ENCODE measurements at regions not wholly inside any gene's neighbourhood (a gene's known extent, or its start where the extent isn't known, plus 50 kb on each side); places are given as distances from the start of the nearest gene placed in this dataset.
"Not testable (repeated sequence)": the region's sequence is repeated elsewhere in the genome, so short reads cannot be mapped to it uniquely, and the experiment has no call there.

DNA sequence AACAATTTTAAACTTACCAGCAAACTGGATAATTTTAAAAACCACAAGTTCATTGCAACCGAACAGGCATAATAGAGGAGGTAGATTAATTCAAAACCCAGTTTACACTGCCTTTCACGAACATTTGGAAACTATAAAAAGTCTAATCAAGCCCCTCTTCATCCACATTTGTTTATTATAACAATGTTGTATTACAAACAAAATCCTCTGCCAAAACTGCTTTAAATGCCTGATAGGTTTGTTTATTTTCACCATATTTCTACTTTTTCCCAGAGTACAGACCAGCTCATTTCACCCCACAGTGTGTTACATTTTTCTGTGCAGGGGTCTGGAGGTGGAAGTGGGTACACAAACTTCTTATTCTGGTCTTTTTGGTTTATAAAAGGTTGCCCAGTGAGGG, 184.2 kb downstream of the OSR1 start:
- no peak overlapping the region for H3K27ac Mint-ChIP-seq
- H3K9me3 ChIP-seq (ENCODE audit: control insufficient read depth, low read length, poor library complexity, severe bottlenecking), result no peaks in the 10 kb centered on the region
- H3K36me3 Mint-ChIP-seq (ENCODE audit: low read depth), result no peaks in the 10 kb centered on the region
- ATAC-seq, result no peak
- no peak overlapping the region for H3K4me3 Mint-ChIP-seq
- no peaks in the 10 kb centered on the region for H3K4me1 Mint-ChIP-seq
- no peaks in the 10 kb centered on the region for H3K27me3 Mint-ChIP-seq
- DNase-seq, result no peak

DNA sequence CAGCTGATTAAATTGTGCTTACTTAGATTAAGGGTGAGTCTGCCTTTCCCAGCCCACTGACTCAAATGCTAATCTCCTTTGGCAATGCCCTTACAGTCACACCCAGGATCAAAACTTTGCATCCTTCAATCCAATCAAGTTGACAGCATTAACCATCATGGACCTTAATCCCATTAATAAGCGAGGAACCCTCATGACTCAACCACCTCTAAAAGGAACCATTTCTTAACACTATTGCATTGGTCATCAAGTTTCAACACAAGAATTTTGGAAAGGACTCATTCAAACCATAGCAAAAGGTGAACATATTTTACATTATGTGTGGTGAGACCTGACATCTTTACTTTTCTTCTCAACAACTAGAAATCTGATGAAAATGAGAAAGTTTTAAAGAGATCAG, 187.0 kb downstream of the OSR1 start:
- Mint-ChIP-seq H3K27ac (no peak overlapping the region), H3K27me3 (no peaks in the 10 kb centered on the region), H3K36me3 (ENCODE audit: low read depth) (no peaks in the 10 kb centered on the region), H3K4me1 (no peaks in the 10 kb centered on the region), H3K4me3 (no peak overlapping the region)
- no peak for DNase-seq
- no peak for ATAC-seq
- H3K9me3 ChIP-seq (ENCODE audit: control insufficient read depth, low read length, poor library complexity, severe bottlenecking), result no peaks in the 10 kb centered on the region

DNA sequence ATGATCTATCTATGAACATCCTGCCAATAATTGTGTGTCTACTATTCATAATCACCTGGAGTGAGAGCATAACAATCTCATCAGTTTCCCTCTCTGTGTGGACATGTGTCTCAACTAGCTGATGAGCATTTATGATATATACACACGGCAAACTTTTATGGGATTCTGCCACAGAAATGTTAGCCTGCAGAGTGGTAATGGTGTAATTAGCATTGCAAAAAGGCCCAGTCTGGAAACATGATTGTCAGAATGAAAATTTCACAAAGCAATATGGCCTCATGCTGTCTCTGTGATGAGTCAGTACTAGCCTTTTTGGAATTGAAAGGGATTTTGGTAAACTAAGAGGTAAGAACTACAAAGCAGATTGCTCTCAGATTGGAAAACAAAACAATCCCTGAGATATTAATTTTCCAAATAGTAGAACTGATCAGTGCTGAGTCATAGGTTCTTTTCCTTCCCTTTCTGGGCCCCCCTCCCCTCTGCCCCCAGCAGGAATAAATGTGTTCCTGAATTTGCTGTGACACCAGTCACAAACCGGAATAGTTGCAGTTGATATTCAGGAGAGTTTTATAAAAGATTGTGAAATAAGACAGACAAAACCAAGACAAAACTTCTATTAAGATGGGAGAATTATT, 189.2 kb downstream of the OSR1 start:
- DNase-seq (no peak), ATAC-seq (no peak)
- H3K9me3 ChIP-seq (ENCODE audit: control insufficient read depth, low read length, poor library complexity, severe bottlenecking), result no peaks in the 10 kb centered on the region
- Mint-ChIP-seq H3K4me1 (no peaks in the 10 kb centered on the region), H3K4me3 (no peak overlapping the region), H3K36me3 (ENCODE audit: low read depth) (no peaks in the 10 kb centered on the region), H3K27me3 (no peaks in the 10 kb centered on the region), H3K27ac (no peak overlapping the region)

DNA sequence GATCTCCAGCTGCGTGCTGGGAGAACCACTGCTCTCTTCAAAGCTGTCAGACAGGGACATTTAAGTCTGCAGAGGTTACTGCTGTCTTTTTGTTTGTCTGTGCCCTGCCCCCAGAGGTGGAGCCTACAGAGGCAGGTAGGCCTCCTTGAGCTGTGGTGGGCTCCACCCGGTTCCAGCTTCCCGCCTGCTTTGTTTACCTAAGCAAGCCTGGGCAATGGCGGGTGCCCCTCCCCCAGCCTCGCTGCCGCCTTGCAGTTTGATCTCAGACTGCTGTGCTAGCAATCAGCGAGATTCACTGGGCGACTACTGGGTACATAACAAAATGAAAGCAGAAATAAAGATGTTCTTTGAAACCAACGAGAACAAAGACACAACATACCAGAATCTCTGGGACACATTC, 194.3 kb downstream of the OSR1 start:
- H3K4me3 Mint-ChIP-seq; H3K4me1 Mint-ChIP-seq; ATAC-seq; H3K9me3 ChIP-seq (ENCODE audit: control insufficient read depth, low read length, poor library complexity, severe bottlenecking); DNase-seq; H3K36me3 Mint-ChIP-seq (ENCODE audit: low read depth); H3K27me3 Mint-ChIP-seq; H3K27ac Mint-ChIP-seq: not testable (repeated sequence)

DNA sequence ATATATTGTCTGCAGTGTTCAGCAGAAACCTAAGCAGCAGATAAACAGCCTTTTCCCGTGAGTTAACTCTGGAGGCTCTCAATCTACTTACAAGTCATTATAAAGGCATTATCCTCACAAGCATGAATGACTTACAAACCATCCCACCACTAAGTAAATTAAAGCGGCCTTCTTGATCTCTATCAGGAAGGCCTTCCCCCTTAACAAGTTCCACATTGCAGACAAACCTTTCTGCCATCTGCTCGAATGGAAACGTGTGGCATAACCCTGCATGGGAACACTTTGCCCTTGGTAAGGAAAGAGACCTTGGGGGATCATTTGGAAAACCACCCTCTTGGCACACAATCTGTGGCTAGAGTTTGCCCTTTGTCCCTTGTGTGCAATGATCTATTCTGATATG, 199.5 kb downstream of the OSR1 start:
- no peak overlapping the region for H3K4me3 Mint-ChIP-seq
- no peaks in the 10 kb centered on the region for H3K27me3 Mint-ChIP-seq
- H3K36me3 Mint-ChIP-seq (ENCODE audit: low read depth), result no peaks in the 10 kb centered on the region
- ATAC-seq (no peak), DNase-seq (no peak)
- H3K9me3 ChIP-seq (ENCODE audit: control insufficient read depth, low read length, poor library complexity, severe bottlenecking), result no peaks in the 10 kb centered on the region
- no peak overlapping the region for H3K27ac Mint-ChIP-seq
- H3K4me1 Mint-ChIP-seq, result no peaks in the 10 kb centered on the region

DNA sequence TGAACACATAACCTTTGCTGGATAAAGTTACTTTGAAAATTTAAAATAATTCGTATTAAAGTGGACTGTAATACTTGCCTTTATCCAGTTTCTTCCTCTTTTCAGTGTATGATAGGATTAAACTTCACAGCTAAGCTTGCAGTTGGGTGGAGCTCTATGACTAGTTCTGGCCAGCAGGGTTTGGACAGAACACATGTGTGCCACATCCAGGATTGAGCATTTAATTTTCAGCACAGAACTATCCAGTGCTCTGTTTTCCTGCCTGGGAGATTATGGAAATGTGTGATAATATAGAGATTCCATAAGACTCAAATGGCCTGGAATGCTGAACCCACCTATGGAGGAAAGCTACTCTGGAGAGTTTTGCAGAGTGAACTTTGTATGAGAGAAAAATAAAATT, 200.2 kb downstream of the OSR1 start:
- H3K9me3 ChIP-seq (ENCODE audit: control insufficient read depth, low read length, poor library complexity, severe bottlenecking), result no peaks in the 10 kb centered on the region
- no peaks in the 10 kb centered on the region for H3K27me3 Mint-ChIP-seq
- H3K27ac Mint-ChIP-seq, result no peak overlapping the region
- ATAC-seq (no peak), DNase-seq (no peak)
- H3K36me3 Mint-ChIP-seq (ENCODE audit: low read depth), result no peaks in the 10 kb centered on the region
- no peak overlapping the region for H3K4me3 Mint-ChIP-seq
- H3K4me1 Mint-ChIP-seq, result no peaks in the 10 kb centered on the region

DNA sequence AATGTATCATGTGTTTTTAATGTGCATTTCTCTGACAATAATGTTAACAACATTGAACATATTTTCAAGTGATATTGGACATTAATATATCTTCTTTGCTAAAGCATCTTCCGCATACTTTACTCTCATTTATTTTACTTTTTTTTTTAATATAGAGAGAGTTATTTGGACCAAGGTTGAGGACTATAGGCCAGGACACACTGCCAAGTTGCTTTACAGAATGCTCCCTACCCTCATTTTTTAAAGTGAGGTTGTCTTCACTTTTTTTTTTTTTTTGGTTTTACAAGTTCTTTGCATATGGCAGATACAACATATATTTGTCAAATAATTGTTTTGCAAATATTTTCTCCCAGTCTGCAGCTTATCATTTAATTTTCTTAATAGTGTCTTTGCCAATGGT, 201.8 kb downstream of the OSR1 start:
- DNase-seq, result no peak
- no peaks in the 10 kb centered on the region for H3K9me3 ChIP-seq (ENCODE audit: control insufficient read depth, low read length, poor library complexity, severe bottlenecking)
- Mint-ChIP-seq H3K36me3 (ENCODE audit: low read depth) (no peaks in the 10 kb centered on the region), H3K4me3 (no peak overlapping the region), H3K4me1 (no peaks in the 10 kb centered on the region), H3K27ac (no peak overlapping the region), H3K27me3 (no peaks in the 10 kb centered on the region)
- ATAC-seq, result no peak

DNA sequence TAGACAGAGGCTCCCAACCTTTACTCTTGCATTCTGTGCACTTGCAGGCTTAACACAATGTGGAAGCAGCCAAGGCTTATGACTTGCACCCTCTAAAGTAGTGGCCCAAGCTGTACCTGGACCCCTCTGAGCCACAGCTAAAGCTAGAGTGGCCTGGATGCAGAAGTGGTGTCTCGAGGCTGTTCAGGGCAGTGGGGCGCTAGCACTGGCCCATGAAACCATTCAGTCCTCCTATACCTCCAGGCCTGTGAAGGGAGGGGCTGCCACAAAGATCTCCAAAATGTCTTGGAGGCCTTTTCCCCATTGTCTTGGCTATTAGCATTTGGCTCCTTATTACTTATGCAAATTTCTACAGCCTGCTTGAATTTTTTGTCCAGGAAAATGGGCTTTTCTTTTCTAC, 207.7 kb downstream of the OSR1 start:
- no peaks in the 10 kb centered on the region for H3K4me1 Mint-ChIP-seq
- DNase-seq (no peak), ATAC-seq (no peak)
- H3K36me3 Mint-ChIP-seq (ENCODE audit: low read depth), result no peaks in the 10 kb centered on the region
- no peaks in the 10 kb centered on the region for H3K27me3 Mint-ChIP-seq
- no peaks in the 10 kb centered on the region for H3K9me3 ChIP-seq (ENCODE audit: control insufficient read depth, low read length, poor library complexity, severe bottlenecking)
- H3K27ac Mint-ChIP-seq, result no peak overlapping the region
- no peak overlapping the region for H3K4me3 Mint-ChIP-seq

DNA sequence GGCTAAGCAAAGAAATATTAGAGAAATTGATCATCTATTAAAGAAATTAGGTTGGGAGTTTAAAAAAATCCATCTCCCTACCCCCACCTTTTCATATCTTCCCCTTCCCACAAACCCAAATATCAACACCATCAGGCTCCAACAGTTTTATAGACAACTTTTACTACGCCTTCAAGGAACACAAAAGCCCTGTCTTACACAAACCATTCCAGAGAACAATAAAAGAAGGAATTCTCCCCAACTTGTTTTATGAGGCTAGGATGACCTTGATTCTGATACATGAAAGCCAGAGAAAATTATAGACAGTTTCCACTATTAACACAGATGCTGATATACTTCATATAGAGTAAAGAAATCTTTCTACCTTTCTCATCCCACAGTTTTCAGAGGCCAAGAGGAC, 211.6 kb downstream of the OSR1 start:
- H3K4me1 Mint-ChIP-seq, result no peaks in the 10 kb centered on the region
- no peak for ATAC-seq
- H3K36me3 Mint-ChIP-seq (ENCODE audit: low read depth), result no peaks in the 10 kb centered on the region

DNA sequence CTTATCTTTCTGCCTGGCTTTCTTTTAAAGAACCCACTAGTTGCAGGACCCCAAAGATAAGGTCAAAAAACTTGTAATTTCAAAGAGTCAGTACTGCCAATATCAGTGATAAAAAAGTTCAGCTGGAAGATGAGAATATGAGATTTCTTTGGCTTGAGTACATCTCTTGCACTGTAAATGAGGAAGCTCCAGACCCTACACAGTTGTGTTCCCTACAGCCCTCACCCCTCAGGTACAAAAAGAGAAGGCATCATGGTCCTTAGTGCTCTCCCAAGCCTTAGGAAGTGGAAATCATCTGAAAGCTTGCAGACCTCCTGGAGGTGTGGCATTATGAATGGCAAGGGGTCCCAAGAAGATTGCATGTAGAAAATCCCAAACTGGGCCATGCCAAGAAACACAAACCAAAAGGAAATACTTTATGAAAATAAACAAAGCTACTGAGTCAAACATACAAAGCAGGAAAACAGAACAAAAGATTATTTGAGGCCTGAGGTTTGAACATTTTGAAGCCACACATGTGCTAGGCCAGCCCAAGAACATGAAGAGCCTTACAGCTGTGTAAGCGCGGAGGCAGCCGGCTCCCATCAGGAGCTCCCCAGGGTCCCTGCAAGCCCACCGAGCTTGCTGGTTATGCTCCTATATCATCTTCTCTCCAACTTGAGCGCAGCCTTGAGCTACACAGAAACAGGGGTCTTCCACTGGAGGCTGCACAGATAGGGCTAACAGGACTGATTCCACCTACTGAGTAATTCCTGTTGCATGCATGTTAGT, 217.0 kb downstream of the OSR1 start:
- Mint-ChIP-seq H3K27ac (no peak overlapping the region), H3K4me1 (no peaks in the 10 kb centered on the region), H3K27me3 (peaks cover 5% of the 10 kb centered on the region), H3K36me3 (ENCODE audit: low read depth) (no peaks in the 10 kb centered on the region), H3K4me3 (no peak overlapping the region)
- no peaks in the 10 kb centered on the region for H3K9me3 ChIP-seq (ENCODE audit: control insufficient read depth, low read length, poor library complexity, severe bottlenecking)
- DNase-seq (no peak), ATAC-seq (no peak)

More for the DNA sequence above, 211.6 kb downstream of the OSR1 start:
- Mint-ChIP-seq H3K27me3 (no peaks in the 10 kb centered on the region), H3K27ac (no peak overlapping the region), H3K4me3 (no peak overlapping the region)
- H3K9me3 ChIP-seq (ENCODE audit: control insufficient read depth, low read length, poor library complexity, severe bottlenecking), result no peaks in the 10 kb centered on the region
- no peak for DNase-seq

DNA sequence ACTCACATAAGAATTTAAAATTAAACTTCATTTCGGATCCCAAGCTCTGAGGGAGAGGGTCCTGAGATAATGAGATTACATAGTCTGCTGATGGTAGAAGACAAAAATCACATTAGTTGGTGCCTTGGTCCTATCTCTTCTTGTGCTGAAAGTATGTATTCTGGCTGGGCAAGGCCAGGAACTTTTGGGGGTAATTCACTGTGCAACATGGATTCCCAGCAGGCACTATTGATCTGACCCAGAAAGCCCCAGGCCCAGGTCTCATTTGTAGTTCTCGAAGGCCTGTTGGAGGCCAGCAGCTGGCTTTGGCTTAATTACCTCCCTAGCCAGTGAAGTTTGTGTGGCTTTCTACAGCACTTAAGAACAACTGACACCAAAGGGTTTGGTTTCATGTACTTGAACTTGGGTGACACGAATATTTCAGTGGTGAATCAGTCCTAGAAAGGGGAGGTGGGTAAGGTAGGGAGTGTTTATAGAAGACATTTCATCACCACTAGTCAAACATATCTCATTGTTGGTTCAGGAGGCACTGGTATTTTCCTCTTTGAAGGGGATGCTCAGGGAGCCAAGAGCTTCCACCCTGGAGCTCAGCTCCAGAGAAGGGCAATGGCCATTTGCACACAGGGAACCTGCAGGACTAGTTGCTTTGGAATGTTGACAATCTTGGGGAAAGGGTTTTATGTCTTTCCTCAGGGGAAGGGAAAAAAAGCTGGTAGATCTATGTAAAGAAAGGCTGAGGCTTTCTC, 217.8 kb downstream of the OSR1 start:
- Mint-ChIP-seq H3K27ac (no peak overlapping the region), H3K36me3 (ENCODE audit: low read depth) (no peaks in the 10 kb centered on the region), H3K27me3 (peaks cover 5% of the 10 kb centered on the region), H3K4me1 (no peaks in the 10 kb centered on the region), H3K4me3 (no peak overlapping the region)
- ATAC-seq (no peak), DNase-seq (no peak)
- no peaks in the 10 kb centered on the region for H3K9me3 ChIP-seq (ENCODE audit: control insufficient read depth, low read length, poor library complexity, severe bottlenecking)

DNA sequence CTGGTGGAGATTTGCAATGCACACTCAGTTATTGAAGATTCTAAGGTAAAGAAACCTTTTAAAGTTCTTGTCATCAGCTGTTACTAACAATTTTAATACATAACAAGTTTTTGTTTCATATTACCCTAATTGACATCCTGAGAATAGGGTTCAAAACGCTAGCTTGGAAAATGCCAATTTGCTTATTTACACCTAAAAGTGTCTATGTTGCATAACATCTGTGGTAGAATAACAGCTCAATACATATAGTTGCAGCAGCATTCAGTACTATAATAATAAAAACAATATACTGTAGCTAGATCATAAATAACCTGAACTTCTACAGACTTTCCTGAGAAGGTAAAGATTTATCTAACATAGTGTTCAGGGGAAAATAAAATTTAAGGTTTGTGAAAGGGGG, 219.0 kb downstream of the OSR1 start:
- H3K4me1 Mint-ChIP-seq, result no peaks in the 10 kb centered on the region

DNA sequence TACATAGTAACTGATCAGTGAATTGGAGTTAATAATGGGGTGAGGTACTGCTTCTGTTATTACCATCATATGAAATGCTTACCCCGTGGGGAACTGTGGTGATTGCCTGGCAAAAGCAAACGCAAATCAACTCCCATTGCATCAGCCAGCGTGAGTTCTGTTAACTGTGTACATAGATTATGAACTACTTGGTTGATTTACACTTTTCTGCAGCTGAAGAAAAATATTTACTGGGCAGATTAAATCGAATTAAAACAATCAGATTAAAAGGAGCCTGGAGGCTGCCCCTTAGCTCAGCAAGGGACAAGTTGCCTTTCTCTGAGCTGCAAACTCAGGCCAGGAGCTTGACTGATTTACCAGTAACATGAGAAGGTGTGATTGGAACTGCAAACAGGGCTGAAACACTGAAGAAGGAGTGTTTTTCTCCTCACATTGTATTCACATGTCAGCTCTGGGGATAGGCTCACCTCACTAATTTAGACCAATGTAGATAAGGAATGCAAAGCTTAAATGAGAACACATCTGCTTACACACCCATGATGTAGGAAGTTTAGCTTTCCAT, 220.1 kb downstream of the OSR1 start:
- ATAC-seq, result no peak
- H3K4me3 Mint-ChIP-seq, result no peak overlapping the region
- no peaks in the 10 kb centered on the region for H3K9me3 ChIP-seq (ENCODE audit: control insufficient read depth, low read length, poor library complexity, severe bottlenecking)
- H3K27ac Mint-ChIP-seq, result no peak overlapping the region
- no peaks in the 10 kb centered on the region for H3K4me1 Mint-ChIP-seq
- peaks cover 2% of the 10 kb centered on the region for H3K36me3 Mint-ChIP-seq (ENCODE audit: low read depth)
- H3K27me3 Mint-ChIP-seq, result peaks cover 5% of the 10 kb centered on the region
- no peak for DNase-seq

More for the DNA sequence above, 219.0 kb downstream of the OSR1 start:
- no peaks in the 10 kb centered on the region for H3K9me3 ChIP-seq (ENCODE audit: control insufficient read depth, low read length, poor library complexity, severe bottlenecking)
- H3K4me3 Mint-ChIP-seq, result no peak overlapping the region
- H3K27me3 Mint-ChIP-seq, result peaks cover 5% of the 10 kb centered on the region
- no peak overlapping the region for H3K27ac Mint-ChIP-seq
- DNase-seq, result no peak
- no peak for ATAC-seq
- H3K36me3 Mint-ChIP-seq (ENCODE audit: low read depth), result no peaks in the 10 kb centered on the region
